NCI-H82 treated with DMSO at 0.1 percent for 48 hours (cell line): ENCODE measurements at regions not wholly inside any gene's neighbourhood (a gene's known extent, or its start where the extent isn't known, plus 50 kb on each side); places are given as distances from the start of the nearest gene placed in this dataset.
A peak's percentile ranks its signal among the peaks of the same experiment; 100 is the strongest.
"Not testable (repeated sequence)": the region's sequence is repeated elsewhere in the genome, so short reads cannot be mapped to it uniquely, and the experiment has no call there.

ENCODE experiments used
- DNase-seq: peaks from one replicate; lab custom pipeline; 2025; ENCODE audit not compliant: unreplicated experiment; lab: John Stamatoyannopoulos, UW

DNA sequence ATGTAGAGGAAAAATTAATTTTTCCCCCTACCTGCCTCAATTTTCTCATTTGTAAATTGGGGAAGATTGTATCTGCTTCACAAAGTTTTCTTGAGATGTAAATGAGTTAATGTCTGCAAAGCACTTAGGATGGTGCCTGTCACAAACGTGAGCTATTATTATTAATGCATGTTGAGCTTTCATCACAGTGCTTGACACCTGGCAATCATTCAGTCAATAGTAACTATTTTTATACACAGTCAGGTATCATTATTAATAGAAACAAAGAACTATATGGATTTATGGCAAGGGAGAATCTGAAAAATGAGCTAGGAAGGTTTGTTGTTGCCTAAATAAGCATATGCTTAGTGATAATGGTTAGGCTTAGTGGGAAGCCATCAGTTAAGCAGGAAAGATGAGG, 238.2 kb upstream of the GRM7 start:
- DNase-seq, result no peak

DNA sequence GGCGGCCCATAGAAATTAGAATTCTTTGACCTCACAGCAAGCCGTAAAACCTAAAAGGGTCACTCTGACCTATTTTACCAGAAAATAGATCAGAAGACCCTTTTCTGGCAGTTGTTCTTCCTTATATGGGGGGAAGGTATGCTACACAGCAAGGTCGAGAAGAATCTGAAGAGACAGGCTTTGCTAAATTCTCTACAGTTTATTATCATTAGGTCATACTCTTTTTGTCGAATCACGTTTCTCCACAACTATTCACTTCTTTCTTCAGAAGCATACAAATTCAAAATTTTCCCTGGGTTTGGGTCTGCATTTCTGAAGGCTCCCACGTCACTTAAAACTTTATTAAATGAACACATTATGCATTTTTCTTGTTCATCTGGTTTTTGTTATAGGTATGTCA, 229.5 kb upstream of the GRM7 start:
- no peak for DNase-seq

DNA sequence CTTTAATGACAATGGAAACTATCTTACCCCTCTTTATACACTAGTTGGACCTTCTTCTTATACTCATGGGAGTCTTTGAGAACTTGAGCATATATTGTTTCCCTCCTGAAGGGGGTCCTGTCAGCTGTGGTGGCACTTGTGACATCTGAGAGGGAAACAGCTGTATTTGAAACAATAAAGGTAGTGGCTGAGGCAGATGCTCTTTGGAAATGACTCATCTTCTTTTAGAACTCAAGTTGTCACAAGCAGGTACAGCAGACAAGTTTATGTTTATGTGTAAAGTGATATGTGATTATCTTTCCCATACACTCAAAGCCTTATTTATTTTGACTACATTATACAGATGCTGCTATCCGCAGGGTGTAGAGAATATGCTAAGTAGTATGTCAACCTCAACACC, 220.0 kb upstream of the GRM7 start:
- no peak for DNase-seq

DNA sequence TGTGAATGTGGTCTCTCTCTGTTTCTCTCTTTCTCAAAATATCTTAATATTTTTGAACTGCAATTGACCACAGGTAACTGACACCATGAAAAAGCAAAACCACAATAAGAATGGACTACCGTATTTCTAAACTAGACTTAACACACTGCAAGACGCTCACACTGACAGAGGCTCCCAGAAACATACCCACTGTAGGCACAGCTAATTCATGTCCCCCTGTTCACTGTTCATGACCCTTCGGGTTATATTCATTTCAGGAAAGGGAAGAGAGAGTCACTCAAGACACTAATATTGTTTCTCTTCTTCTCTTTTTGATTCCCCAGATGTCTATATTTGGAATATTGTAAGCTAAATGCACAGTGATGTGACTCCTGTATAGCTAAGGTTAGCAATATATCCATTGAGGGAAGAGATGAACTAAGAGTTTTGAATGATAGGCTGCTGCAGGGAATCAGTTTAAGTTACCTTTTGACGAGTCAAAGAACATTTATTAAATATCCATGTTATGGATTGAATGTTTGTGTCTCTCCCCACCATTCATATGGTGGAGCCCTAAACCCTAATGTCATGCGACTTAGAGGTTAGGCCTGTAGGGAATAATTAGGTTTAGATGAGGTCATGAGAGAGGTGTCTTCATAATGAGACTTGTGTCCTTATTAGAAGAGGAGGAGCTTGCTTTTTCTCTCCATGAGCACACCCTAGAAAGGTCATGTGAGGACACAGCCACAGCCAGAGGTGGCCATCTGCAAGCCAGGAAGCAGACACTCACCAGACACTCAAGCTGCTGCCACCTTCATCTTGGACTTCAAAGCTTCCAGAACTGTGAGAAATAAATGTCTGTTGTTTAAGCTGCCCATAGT, 216.6 kb upstream of the GRM7 start:
- peak; percentile 0 for DNase-seq

DNA sequence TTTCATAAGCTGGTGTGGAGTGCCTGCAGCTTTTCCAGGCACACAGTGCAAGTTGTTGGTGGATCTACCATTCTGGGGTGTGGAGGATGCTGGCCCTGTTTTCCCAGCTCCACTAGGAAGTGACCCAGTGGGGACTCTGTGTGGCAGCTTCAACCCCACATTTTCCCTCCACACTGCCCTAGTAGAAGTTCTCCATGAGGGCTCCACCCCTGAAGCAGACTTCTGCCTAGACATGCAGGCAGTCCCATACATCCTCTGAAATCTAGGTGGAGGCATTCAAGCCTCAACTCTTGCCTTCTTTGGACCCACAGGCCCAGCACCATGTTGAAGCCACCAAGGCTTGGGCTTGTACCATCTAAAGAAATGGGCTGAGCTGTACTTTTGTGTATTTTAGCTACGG, 206.2 kb upstream of the GRM7 start:
- DNase-seq, result no peak

DNA sequence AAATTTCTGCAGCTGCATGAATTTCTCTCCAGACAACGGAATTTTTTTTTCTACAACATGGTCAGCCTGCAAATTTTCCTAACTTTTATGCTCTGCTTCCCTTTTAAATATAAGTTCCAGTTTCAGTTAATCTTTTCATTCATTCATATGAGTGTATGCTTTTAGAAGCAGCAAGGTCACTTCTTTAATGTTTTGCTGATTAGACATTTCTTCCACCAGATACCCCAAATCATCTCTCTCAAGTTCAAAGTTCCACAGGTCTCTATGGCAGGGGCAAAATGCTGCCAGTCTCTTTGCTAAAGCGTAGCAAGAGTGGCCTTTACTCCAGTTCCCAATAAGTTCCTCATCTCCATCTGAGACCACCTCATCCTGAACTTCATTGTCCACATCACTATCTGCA, 205.6 kb upstream of the GRM7 start:
- DNase-seq, result no peak

DNA sequence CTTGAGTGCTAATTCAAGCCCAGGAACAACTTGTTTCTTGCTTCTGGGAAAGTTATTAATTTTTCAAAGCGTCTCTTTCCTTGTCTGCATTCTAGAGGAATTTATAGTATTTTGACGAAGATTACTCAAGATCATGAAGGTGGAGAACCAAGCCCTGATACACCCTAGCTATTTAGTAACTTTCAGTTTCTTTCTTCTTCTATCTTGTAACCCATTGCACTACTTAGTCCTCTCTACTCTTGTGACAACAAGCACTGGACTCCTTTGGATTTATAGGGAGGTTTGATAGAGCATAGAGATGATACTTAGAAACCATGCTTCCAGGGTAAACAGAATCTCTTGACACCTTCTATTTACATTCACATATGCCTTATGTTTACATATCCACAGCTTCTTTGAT, 203.3 kb upstream of the GRM7 start:
- DNase-seq, result no peak

DNA sequence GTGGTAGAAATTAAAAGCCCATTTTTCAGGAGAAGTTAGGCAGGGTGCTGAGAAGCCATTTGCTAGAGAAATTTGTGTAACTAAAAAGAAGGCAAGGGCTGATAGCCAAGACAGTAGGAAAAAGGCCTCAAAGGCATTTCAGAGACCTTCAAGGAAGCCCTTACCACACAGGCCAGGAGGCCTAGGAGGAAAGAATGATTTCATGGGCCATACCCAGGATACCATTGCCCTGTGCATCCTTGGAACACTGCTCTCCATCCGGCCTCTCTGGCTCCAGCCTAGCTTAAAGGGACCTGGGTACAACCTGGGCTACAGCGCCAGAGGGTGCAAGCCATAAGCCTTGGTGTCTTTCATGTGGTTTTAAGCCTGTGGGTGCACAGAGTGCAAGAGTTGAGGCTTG, 193.6 kb upstream of the GRM7 start:
- no peak for DNase-seq

DNA sequence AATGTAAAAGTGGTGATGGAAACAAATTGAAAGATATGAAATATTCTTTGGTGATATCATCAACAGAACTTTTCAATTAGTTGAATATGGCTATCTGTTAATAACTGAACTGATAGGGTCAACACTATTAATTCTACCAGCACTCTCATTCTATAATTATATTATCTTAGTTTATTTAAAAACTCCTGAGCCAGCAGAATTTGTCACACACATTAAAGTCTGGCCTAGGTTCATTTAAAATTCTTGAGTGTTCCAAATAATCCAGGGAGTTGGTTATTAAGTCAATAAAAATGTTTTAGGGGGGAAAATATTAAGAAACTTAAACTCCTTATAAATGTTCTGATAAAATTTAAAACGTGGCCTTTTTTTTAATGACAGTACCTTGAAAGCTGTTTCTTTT, 189.6 kb upstream of the GRM7 start:
- no peak for DNase-seq

DNA sequence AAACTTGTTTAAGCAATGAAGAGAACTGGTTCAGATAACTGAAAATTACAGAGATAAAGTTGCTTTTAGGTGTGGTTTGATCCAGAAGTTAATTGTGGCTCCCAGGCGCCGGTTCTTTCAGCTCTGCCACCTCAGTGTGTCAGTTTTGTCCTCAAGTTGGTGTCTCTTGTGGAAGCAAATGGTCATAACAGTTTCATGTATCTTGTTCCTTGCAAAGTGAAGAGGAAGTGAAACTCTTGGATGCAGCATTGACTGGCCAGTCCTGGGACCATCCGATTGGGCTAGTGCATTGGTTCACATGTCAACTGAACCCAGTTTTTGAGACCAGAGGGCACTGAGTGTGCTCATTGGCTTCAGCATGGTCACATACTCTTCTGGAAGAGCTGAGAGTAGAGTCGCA, 181.4 kb upstream of the GRM7 start:
- DNase-seq, result no peak

DNA sequence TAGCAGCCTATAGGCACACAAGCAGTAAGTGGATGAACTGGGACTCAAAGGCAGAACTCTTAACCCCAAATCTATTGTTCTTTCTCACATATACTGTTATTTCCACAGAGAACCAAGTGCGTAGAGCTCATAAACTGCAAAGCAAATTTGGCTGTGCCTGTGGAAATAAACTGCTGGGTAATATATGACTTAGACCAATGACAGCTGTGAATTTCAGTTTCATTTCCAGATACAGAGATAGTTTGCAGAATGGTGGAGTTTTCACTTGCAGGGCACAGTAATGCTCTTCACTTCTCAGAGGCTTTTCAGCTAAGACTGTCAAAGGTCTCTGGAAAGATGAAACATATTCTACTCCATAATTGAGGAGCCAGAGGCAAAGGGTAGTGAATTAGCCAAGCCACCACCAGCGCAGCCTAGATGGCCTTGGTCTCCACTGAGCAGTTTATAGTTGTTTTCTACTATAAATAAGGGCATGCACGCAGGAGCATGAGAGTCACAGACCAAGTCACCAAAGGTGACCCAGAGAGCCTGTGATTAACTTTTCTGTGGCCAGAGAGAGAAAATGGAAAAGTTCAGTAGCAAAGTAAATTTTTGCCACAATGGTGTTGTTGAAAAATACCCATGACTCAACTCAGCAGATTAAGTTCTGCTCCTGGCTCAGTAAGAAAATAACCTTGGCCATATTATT, 180.7 kb upstream of the GRM7 start:
- DNase-seq, result no peak

DNA sequence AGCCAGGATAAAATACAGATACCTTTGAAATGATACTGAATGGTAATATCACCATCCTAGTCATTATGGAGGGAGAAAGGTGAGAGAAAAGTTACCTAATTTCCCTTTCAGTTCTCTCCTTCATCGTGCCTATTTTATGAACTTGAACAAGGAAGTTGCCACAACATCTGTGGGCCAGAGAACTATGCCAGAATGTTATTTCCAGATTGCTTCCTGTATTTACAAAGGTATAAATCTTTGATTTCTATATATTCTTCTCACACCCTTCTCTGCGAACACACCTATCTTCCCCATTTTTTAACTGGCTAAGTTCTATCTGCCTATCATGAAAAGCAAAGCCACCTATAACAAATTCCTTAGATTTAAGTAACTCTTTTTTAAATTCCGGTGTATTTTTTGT, 163.6 kb upstream of the GRM7 start:
- no peak for DNase-seq

DNA sequence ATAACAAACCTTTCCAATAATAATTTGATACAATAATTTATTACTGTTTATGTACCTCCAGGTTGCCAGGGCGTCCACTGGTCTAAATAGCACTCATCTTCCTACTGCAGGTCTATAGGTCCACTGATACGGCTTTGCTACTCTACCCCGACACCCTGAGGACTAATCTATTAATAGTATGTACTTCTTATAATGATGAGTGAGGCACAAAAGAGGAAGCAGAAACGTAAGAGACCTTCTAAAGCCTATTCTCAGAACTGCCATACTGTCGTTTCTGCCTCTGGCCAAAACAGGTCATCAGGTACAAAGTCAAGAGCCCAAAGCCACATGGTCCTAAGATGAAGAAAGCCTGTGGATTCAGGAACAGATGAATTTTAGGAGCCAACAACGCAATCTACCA, 163.2 kb upstream of the GRM7 start:
- DNase-seq, result no peak

DNA sequence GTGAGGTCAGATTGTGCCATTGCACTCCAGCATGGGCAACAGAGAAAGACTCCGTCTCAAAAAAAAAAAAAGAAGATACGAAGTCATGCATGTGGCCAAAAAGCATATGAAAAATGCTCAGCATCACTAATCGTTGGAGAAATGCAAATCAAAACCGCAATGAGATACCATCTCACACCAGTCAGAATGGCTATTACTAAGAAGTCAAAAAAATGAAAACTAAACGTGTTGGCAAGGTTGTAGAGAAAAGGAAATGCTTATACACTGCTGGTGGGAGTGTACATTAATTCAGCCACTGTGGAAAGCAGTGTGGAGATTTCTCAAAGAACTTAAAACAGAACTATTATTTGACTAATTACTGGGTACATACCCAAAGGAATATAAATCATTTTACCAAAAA, 156.1 kb upstream of the GRM7 start:
- DNase-seq, result not testable (repeated sequence)

DNA sequence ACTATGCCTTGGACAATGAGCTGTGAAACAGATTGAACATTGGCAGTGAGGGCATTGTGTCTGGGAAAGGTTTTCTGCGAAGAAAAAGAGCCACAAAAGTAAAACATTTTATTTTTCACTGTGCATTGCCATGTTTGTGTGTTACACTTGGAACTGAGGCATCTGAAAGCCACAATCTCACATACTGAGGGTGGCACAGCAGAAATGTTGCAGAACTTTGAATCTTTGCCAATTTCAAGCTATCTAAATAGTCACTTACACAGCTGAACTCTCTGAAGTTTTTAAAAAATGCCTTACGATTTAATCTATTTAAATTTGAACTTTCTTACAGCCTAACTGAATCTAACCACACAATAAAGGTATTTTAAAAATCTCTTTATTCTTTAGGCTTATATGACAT, 154.1 kb upstream of the GRM7 start:
- no peak for DNase-seq

DNA sequence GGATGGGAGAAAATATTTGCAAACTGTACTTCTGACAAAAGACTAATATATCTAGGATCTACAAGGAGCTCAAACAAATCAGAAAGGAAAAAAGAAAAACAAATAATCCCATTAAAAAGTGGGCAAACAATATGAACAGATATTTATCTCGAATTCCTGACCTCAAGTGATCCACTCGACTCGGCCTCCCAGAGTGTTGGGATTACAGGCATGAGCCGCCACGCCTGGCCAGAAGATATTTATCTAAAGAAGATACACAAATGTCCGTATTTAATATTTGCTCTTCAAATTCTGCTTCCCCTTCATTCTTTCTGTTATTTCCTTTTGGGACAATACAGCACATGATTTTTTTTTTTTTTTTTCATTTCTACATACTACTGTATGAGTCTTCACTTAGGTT, 151.7 kb upstream of the GRM7 start:
- no peak for DNase-seq

DNA sequence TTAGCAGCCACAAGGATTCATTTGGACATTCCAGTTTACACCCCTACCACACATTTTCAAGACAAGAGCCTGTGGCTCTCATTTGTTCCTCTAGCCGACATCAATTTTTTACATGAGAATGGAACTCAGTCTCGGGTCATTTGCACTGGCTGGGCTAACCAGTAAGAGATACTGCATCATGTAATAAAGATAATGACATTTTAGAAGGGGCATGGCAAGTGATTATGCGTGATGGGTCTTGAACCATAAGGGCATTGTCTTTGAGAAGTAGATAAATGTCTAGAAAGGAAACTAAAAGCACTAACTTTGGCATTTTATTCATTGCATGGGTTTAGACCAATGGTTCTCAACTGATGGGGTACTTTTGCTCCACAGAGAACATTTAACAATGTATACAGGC, 146.0 kb upstream of the GRM7 start:
- no peak for DNase-seq

DNA sequence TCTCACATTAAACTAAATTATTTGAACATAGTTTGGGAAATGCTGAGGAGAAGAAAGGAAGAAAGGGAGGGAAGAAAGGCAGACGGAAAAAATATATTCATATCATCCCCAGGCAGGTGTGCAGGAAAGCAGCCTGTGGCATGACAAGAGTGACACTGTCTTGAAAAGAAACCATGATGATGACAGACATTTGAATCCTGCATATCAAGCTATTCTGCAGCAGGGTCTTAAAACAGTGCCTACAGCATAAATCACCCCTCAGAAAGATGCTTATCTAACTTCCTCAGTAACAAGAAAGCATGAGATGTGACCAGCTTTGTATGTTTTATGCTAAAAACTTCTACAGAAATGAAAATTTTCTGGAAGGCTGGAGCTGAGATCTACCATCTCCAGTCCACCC, 144.5 kb upstream of the GRM7 start:
- no peak for DNase-seq

DNA sequence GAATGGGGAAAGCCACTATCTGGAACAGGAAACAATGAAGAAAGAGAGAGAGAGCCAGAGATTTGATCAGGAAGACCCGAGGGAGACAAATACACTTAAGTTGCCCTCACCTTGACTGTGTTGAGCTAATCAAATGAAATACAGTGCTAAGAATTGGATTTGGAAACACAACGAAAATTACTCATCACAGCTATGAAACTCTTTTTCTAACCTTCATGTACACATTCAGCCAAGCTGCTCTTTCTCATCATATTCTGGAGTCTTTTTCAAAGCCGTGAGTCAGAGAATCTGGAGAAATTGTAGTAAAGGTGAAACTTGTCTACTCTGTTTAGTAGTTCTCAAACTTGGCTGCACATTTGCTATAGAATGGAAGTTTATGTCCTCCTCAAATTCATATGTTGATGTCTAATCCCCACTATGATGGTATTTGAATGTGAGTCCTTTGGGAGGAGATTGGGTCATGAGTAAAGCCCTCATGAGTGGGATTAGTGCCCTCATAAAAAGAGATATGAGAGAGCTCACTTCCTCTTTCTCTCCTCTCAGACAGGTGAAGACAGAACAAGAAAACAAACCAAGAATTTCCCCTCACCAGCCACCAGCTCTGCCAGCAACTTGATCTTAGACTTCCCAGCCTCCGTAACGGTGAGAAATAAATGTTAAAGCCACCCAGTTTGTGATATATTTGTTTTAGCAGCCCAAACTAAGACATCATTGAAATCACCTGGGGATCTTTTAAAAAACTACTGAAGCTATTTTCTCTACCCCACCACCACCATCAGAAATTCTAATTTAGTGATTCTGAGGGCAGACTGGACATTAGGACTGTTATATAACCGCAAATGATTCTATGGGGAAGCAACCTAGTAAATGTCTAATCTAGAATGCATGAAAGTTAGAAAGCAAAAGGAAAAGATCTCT, 143.6 kb upstream of the GRM7 start:
- no peak for DNase-seq

DNA sequence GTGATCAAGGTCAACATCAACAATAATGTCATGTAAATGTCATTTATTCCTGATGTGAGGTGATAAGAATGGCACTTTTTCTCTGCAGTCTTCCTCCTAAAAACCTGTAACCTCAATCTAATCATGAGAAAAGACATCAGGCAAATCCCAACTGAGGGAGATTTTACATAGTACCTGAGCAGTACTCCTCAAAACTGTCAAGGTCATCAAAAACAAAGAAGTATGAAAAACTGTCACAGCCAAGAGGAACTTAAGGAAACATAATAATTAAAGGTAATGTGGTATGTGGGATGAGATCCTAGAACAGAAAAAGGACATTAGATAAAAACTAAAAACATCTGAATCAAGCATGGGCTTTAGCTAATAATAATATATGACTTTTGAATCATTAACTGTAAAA, 140.9 kb upstream of the GRM7 start:
- DNase-seq, result no peak

DNA sequence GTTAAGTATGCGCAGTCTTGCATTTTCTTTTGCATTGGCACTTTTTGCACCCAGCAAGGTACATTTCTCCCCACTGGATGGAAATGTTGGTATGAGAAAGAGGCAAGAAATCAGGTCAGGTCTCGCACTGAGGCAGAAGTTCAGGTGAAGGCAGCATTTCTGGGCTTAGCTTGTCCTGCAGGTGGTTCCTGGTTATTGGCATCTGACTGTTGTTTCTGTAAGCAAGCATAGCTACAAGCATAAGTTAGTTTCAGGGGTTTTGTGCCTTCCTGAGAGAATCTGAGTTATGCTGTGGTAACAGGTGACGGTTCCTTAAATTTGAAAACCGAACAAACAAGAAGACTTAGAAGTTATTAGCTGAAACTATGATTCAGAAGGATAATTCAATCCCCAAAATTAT, 139.4 kb upstream of the GRM7 start:
- no peak for DNase-seq

DNA sequence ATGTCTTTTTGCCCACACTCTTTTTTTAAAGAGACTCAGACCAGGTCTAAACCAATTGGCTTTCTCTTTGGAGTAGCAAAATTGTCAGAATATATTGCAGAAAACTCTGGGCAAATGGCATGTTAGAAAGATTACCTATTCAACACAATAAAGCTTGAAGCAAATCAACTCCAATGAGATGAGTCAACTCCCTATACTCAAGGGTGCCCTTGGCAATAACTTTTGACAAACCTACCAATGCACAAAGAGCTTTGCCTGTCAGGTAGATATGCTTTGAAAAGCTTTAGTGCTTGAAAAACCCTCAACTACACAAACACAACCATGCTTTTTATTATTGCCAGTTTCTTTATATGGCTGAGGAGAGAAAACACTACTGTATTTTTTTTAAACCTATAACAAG, 137.7 kb upstream of the GRM7 start:
- no peak for DNase-seq
